Natural killer cell treated with Interleukin-12 subunit alpha and Interleukin-12 subunit beta and Interleukin-15 and Interleukin-18, amount 100 ng/mL, for 72 hours (primary cell): ENCODE measurements at regions not wholly inside any gene's neighbourhood (a gene's known extent, or its start where the extent isn't known, plus 50 kb on each side); places are given as distances from the start of the nearest gene placed in this dataset.
"Not testable (repeated sequence)": the region's sequence is repeated elsewhere in the genome, so short reads cannot be mapped to it uniquely, and the experiment has no call there.

ENCODE experiments used
- ATAC-seq, 2 donors: fragments of 150-1000 bp; cut with Tn5 transposase in 1 of 2; sonication (Bioruptor Pico), chemical (Tn5 transposase) in 1 of 2; 2 replicates each; pipeline ENCODE4 v1.10.0; 2021
- DNase-seq: peaks from one replicate; pipeline ENCODE4 v3.0.0; 2022; ENCODE audit warnings: low spot score
- H3K27ac Mint-ChIP-seq, 2 donors: 1 replicate in 1 of 2; 2 replicates in 1 of 2; pipeline ENCODE4 v1.8.0; 2022; ENCODE audit warnings: mixed read lengths in 2 of 2, mild to moderate bottlenecking in 1 of 2, moderate library complexity in 1 of 2
- H3K27me3 Mint-ChIP-seq, 2 donors: 1 replicate in 1 of 2; 2 replicates in 1 of 2; pipeline ENCODE4 v1.8.0; 2022; ENCODE audit warnings: mixed read lengths in 2 of 2
- H3K36me3 Mint-ChIP-seq: one replicate; pipeline ENCODE4 v1.8.0; 2022; ENCODE audit warnings: mixed read lengths
- H3K4me1 Mint-ChIP-seq, 2 donors: 1 replicate in 1 of 2; 2 replicates in 1 of 2; pipeline ENCODE4 v1.8.0; 2022; ENCODE audit warnings: low read depth in 2 of 2, mixed read lengths in 2 of 2, mild to moderate bottlenecking in 1 of 2
- H3K4me3 Mint-ChIP-seq: one replicate; pipeline ENCODE4 v1.8.0; 2022; ENCODE audit warnings: mixed read lengths
- H3K9me3 Mint-ChIP-seq: 2 replicates; pipeline ENCODE4 v1.8.0; 2022; ENCODE audit warnings: mixed read lengths

DNA sequence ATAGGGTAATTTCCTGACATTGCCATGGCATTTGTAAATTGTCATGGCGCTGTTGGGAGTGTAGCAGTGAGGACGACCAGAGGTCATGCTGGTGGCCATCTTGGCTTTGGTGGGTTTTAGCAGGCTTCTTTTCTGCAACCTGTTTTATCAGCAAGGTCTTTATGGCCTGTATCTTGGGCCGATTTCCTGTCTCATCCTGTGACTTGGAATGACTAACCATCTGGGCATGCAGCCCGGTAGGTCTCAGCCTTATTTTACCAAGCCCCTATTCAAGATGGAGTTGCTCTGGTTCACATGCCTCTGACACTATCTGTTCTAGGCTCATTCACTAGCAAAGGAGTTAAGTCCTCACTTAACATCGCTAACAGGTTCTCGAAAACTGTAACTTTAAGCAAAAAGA, 1374.2 kb downstream of the FAM181B start:
- Mint-ChIP-seq H3K4me3 (no peak overlapping the region), H3K9me3 (peaks cover 10% of the 10 kb centered on the region), H3K27me3 (no peaks in the 10 kb centered on the region), H3K27ac (no peak overlapping the region), H3K4me1 (no peaks in the 10 kb centered on the region), H3K36me3 (no peaks in the 10 kb centered on the region)
- DNase-seq, result no peak
- no peak for ATAC-seq

DNA sequence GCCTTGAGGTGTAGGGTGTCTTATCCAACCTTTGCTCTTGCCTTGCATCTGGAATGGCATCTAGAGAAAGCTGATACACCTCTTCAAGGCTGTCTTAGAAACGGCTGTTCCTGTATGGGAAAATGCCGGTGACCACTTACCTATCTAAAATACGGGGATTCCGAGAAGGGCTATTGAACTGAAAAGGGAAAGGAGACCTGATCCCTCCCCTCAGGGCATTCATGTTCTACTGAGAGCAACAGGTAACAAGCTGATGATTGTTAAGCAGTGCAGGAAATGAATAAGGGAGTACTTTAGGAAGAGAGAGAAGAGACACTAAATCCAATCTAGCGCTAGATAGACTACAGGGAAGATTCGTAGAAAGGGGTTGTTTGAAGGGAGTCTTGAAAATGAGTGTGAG, 1388.1 kb downstream of the FAM181B start:
- Mint-ChIP-seq H3K27ac (no peak overlapping the region), H3K4me1 (no peaks in the 10 kb centered on the region), H3K36me3 (no peaks in the 10 kb centered on the region), H3K9me3 (peaks cover 10% of the 10 kb centered on the region), H3K27me3 (no peaks in the 10 kb centered on the region), H3K4me3 (no peak overlapping the region)
- no peak for DNase-seq
- no peak for ATAC-seq

DNA sequence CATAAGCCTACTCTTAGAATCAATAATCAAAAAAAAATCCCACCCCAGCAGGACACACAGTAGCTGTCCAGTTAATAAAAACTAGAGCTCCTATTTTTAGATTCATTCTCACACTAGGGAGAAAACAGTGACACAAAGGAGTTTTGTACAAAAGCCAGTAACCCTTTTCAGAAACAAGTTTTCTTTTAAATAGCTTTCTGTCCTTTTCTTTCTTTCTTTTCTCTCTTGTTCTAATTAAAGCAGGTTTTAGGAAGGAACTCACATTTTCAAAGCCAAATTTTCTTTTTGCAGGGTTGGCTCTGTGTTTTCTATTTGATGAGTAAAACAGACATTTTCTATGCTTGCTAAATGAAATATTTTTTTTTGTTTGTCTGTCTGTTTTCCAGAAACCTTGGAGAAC, 1390.7 kb downstream of the FAM181B start:
- no peak for DNase-seq
- ATAC-seq, result no peak
- H3K36me3 Mint-ChIP-seq, result no peaks in the 10 kb centered on the region
- no peaks in the 10 kb centered on the region for H3K27me3 Mint-ChIP-seq
- H3K27ac Mint-ChIP-seq, result no peak overlapping the region
- H3K4me3 Mint-ChIP-seq, result no peak overlapping the region
- peaks cover 10% of the 10 kb centered on the region for H3K9me3 Mint-ChIP-seq
- no peaks in the 10 kb centered on the region for H3K4me1 Mint-ChIP-seq

DNA sequence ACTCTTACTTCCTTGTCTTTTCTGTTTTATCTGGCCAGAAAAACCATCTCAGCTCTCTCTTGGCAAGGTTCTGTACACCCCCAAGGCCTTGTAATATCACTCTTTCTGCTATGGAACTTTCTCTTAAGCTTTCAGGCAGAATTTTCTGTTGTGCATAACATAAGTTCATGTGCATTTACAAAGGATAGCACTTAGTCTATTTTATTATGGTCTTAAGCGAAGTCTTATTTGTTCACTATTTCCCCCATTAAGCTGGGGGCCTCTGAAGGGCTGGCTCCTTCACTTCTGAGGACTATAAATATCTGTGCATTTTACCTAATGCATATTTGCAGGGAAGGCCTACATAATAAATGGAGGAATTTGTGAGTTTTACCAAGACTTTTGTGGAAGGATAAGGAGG, 1393.4 kb downstream of the FAM181B start:
- Mint-ChIP-seq H3K4me1 (no peaks in the 10 kb centered on the region), H3K9me3 (peaks cover 6% of the 10 kb centered on the region), H3K27ac (no peak overlapping the region), H3K36me3 (peaks cover 5% of the 10 kb centered on the region), H3K4me3 (no peak overlapping the region), H3K27me3 (no peaks in the 10 kb centered on the region)
- ATAC-seq (no peak), DNase-seq (no peak)

DNA sequence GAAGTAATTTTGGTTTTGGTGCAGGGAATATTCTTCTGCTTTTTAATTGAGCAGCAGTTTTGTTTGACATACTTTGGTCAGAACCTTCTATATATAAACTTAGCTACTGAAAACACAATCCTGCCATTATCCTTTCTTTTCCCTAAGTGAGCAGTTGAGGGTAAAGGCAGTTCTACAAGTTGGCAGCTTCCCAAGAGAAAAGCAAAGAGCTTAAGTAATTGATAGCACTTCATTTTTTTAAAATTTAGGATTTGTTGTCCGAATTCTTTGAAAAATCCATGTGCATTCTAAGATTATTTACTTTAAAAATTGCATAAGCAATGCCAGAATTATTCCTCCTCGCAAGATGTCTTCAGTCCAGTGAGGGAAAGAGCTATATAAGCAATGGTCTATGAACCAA, 1394.1 kb downstream of the FAM181B start:
- DNase-seq (no peak), ATAC-seq (no peak)
- no peak overlapping the region for H3K27ac Mint-ChIP-seq
- no peaks in the 10 kb centered on the region for H3K27me3 Mint-ChIP-seq
- no peaks in the 10 kb centered on the region for H3K4me1 Mint-ChIP-seq
- peaks cover 8% of the 10 kb centered on the region for H3K9me3 Mint-ChIP-seq
- peaks cover 5% of the 10 kb centered on the region for H3K36me3 Mint-ChIP-seq
- no peak overlapping the region for H3K4me3 Mint-ChIP-seq

DNA sequence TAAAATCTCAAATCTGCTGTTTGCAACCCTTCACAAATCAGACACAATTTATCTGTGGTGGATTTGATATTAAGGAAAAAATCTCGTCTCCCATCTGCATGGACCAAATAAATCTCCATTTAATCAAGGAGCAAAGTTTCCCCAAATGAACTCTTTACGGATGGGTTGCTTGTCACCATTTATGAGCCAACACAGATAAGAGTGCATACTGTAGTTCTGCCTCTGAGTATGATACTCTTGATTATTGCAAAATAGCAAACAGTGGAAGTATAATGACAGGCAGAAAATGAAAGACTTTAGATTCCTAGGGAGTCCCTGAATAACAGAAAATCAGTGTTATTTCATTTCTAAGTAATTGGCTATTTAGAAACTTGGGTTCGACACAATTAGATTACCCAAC, 1395.9 kb downstream of the FAM181B start:
- H3K36me3 Mint-ChIP-seq, result peaks cover 5% of the 10 kb centered on the region
- H3K4me1 Mint-ChIP-seq, result no peaks in the 10 kb centered on the region
- H3K27me3 Mint-ChIP-seq, result no peaks in the 10 kb centered on the region
- ATAC-seq, result no peak
- DNase-seq, result no peak
- no peak overlapping the region for H3K27ac Mint-ChIP-seq
- peaks cover 10% of the 10 kb centered on the region for H3K9me3 Mint-ChIP-seq
- H3K4me3 Mint-ChIP-seq, result no peak overlapping the region

DNA sequence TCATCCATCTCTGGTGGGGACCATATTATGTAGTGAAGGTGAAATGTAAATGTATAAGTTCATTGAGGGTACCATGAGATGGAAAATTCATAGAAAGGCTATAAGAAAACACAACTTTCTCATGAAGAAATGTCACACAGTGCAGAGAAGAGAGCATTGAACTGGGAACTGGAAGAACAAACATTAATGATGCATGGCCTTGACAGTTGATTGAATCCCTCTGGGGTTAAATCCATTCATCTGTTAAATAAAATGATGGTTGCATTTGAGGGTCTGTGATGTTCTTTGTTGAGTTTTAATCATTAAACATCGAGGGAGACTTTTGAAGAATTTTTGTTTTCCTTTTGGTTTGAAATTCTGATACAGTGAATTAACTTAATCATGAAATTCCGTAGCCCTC, 1401.4 kb downstream of the FAM181B start:
- H3K27me3 Mint-ChIP-seq, result no peaks in the 10 kb centered on the region
- H3K9me3 Mint-ChIP-seq, result peaks cover 22% of the 10 kb centered on the region
- DNase-seq (no peak), ATAC-seq (no peak)
- no peaks in the 10 kb centered on the region for H3K4me1 Mint-ChIP-seq
- H3K27ac Mint-ChIP-seq, result no peak overlapping the region
- H3K36me3 Mint-ChIP-seq, result peaks cover 9% of the 10 kb centered on the region
- no peak overlapping the region for H3K4me3 Mint-ChIP-seq

DNA sequence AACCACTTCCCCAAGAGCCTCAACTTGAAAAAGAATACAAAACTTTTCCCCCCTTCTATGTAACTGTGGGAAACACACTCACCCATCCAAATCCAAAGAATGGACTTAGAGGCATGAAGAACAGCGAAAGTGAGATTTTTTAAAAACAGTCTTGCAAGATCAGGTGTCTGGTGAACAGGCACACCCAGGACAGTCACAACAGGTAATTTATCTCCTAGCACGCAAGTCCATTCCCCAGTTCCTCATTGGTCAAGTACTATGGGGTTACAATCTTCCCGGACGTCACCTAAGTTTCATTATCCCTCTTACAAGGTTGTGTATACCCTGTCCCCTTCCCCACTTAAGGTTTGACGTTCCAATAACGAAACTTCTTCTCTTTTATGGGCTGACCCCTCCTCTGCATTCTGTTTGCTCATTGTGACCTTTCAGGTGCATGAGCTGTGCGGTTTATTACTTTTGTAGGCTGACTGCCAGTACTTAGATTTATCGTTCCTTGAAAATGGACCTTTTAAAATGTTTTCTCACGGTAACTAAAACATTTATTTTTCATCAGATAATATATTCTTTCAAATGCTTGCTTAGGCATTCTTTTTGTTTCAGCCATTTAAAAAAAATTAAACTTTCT, 1401.9 kb downstream of the FAM181B start:
- no peaks in the 10 kb centered on the region for H3K4me1 Mint-ChIP-seq
- H3K9me3 Mint-ChIP-seq, result peaks cover 20% of the 10 kb centered on the region
- no peak overlapping the region for H3K27ac Mint-ChIP-seq
- no peaks in the 10 kb centered on the region for H3K27me3 Mint-ChIP-seq
- ATAC-seq, result no peak
- no peak overlapping the region for H3K4me3 Mint-ChIP-seq
- H3K36me3 Mint-ChIP-seq, result peaks cover 6% of the 10 kb centered on the region
- DNase-seq, result no peak

DNA sequence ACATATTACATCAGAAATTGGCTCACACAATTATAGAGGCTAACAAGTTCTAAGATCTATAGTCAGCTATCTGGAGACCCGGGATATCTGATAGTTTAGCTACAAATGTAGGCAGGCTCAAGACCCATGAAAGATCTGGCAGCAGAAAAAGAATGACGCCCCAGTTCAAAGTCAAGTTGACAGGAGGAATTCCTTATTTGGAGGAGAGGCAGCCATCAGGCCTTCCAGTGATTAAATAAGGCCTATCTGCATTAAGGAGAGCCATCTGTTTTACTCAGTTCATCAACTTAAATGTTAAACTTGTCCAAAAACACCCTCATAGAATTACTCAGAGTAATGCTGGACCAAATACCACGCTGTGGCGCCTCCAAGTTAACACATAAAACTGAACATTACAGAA, 1402.6 kb downstream of the FAM181B start:
- H3K4me1 Mint-ChIP-seq, result no peaks in the 10 kb centered on the region
- no peak for ATAC-seq
- peaks cover 4% of the 10 kb centered on the region for H3K36me3 Mint-ChIP-seq
- no peak overlapping the region for H3K4me3 Mint-ChIP-seq
- peaks cover 18% of the 10 kb centered on the region for H3K9me3 Mint-ChIP-seq
- H3K27me3 Mint-ChIP-seq, result no peaks in the 10 kb centered on the region
- H3K27ac Mint-ChIP-seq, result no peak overlapping the region
- DNase-seq, result no peak

DNA sequence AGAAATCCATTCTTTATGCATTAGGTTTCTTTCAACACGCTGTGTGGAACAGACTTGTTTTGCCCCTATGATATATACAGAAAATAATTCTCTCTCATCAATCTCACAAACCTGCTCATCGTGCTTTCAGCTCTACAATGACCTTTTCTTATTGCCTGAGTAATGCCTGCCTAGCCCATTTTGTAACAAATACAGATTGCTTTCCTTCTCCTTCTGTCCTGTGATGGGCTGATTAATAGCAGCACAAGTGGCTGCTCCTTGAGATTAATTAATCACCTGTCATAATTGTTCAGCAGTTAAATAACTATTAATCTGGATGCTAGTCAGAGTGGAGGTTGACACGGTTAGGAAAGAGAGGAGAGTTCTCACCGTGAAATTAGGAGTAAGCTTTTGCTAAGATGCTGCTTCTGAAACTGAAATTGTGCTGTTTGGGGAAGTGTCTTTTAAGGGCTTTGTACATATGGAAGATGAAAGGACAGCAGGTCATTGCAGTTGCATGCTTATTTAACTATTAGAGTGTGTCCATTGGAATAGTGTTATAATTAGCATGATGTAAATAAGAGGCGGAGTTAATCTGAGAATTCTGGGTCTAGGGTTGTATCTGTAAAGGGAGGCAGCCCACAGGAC, 1430.5 kb downstream of the FAM181B start:
- ATAC-seq (no peak), DNase-seq (no peak)
- H3K36me3 Mint-ChIP-seq, result peaks cover 5% of the 10 kb centered on the region
- peaks cover 14% of the 10 kb centered on the region for H3K9me3 Mint-ChIP-seq
- no peaks in the 10 kb centered on the region for H3K4me1 Mint-ChIP-seq
- H3K27me3 Mint-ChIP-seq, result no peaks in the 10 kb centered on the region
- H3K4me3 Mint-ChIP-seq, result no peak overlapping the region
- no peak overlapping the region for H3K27ac Mint-ChIP-seq

DNA sequence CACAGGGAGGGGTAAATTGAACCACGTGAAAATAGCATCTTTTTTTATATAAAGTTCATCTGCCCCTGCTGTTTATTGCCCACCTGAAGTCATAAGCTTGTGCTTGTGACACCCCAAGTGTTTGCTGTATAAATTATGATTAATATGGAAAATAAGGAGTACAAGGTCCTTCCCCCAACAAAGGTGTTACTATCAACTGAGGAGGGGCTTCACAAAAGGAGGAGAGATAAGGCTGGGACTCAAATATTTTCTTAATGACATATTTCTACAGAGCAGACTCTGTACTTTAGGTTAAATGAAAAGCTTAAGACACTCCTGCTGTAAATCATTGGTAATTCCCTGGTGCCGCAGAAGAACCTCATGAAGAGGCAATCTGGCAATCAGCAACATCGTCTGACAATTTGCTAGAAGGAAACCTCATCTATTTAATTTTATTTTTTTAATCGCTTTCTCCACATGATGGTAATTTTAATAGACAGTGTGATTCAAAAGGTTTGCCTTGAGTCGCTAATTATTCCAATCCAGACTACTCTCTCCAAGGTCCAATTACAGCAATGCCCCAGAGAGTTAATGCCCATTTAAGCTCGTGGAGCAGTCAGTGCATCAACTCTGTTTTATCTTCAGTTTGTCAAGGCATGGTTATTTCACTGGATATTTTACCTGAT, 1432.4 kb downstream of the FAM181B start:
- ATAC-seq (no peak), DNase-seq (no peak)
- H3K27me3 Mint-ChIP-seq, result no peaks in the 10 kb centered on the region
- no peak overlapping the region for H3K27ac Mint-ChIP-seq
- H3K9me3 Mint-ChIP-seq, result peaks cover 9% of the 10 kb centered on the region
- H3K4me3 Mint-ChIP-seq, result no peak overlapping the region
- H3K4me1 Mint-ChIP-seq, result no peaks in the 10 kb centered on the region
- H3K36me3 Mint-ChIP-seq, result peaks cover 5% of the 10 kb centered on the region

DNA sequence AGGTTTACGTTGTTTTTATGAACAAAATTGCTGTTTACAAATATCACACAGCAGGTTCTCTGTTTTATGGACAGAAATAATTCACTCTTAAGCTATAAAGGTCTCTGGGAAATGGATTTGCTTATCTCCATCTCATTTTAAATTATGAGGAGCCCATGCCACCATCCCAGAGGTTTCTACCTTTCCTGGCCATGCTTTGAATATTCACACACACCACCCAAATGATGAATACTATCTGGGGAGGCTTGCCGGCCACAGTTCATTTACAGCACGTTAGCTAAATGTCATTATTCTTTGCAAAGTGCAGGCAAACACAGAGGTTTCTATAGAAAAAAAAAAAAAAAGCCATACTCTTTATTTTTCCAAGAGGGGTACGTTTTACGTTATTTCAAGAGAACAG, 1446.7 kb downstream of the FAM181B start:
- Mint-ChIP-seq H3K27me3 (no peaks in the 10 kb centered on the region), H3K27ac (no peak overlapping the region), H3K36me3 (peaks cover 19% of the 10 kb centered on the region), H3K4me3 (no peak overlapping the region), H3K9me3 (peaks cover 14% of the 10 kb centered on the region), H3K4me1 (no peaks in the 10 kb centered on the region)
- ATAC-seq (no peak), DNase-seq (no peak)

DNA sequence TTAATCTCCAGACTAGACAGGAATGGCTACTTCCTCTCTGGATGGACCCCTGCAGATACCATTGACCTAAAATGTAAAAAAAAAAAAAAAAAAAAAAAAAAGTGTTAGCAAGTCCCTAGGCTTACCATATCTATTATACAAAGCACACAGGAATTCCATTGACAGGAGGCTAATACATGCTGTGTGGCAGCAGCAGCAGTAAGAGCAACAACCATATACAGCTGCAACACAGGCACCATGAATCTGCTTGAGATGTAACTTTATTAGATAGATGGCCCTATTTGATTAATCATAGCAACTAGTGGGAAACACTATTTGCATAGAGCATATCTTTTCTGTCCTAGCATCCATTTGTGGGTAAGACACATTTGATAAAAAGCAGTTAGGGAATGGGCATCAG, 1447.1 kb downstream of the FAM181B start:
- ATAC-seq (no peak), DNase-seq (no peak)
- Mint-ChIP-seq H3K36me3 (peaks cover 19% of the 10 kb centered on the region), H3K27ac (no peak overlapping the region), H3K27me3 (no peaks in the 10 kb centered on the region), H3K9me3 (peaks cover 17% of the 10 kb centered on the region), H3K4me3 (no peak overlapping the region), H3K4me1 (no peaks in the 10 kb centered on the region)

DNA sequence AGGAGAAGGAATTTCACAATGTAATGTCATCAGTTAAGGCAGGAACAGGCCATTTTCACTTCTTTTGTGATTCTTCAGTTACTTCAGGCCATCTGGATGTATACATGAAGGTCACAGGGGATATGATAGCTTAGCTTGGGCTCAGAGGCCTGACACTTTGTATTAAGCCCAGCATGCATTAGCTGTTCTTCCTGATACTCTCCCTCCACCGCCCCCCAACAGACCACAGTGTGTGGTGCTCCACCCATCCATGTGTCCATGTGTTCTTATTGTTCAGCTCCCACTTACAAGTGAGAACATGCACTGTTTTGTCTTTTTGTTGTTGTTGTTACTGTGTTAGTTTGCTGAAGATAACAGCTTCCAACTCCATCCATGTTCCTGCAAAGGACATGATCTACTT, 1453.4 kb downstream of the FAM181B start:
- DNase-seq, ATAC-seq, H3K27me3 Mint-ChIP-seq, H3K36me3 Mint-ChIP-seq, H3K27ac Mint-ChIP-seq, H3K4me3 Mint-ChIP-seq, H3K4me1 Mint-ChIP-seq: not testable (repeated sequence)
- peaks cover 16% of the 10 kb centered on the region for H3K9me3 Mint-ChIP-seq
